MM.1S (cell line): ENCODE measurements at regions not wholly inside any gene's neighbourhood (a gene's known extent, or its start where the extent isn't known, plus 50 kb on each side); places are given as distances from the start of the nearest gene placed in this dataset.

Source experiments
- CTCF ChIP-seq: fragments of 300-600 bp; sonication (generic); IDR thresholded peaks from 2 replicates; pipeline ENCODE4 v1.5.1; 2016; ENCODE audit warnings: antibody characterized with exemption, low read length, mixed read lengths
- EZH2 ChIP-seq: fragments of 300-600 bp; sonication (generic); optimal IDR thresholded peaks from 2 replicates; pipeline ENCODE3; 2017; ENCODE audit warnings: low read depth, mild to moderate bottlenecking, antibody characterized with exemption, low read length, mixed read lengths
- EZH2phosphoT487 ChIP-seq: fragments of 300-600 bp; sonication (generic); IDR thresholded peaks from 2 replicates; pipeline ENCODE4 v1.6.1; 2018; ENCODE audit warnings: antibody characterized with exemption, low read length

- TF ChIP-seq EZH2 (no peak), CTCF (no peak), EZH2phosphoT487 (no peak)
Measured at GRCh38 chr20:59446376-59446775, 146.0 kb downstream of the EDN3 start.
